ENCODE measurements at regions not wholly inside any gene's neighbourhood (a gene's known extent, or its start where the extent isn't known, plus 50 kb on each side); places are given as distances from the start of the nearest gene placed in this dataset.

GRCh38 chr2:173614265-173614930 lies 259.7 kb downstream of the CDCA7 start:
- TF ChIP-seq CTCF (IDR thresholded peaks at IDR 0.05) (no peak), POLR2A (IDR thresholded peaks at IDR 0.05) (no peak)
